ENCODE measurements at regions not wholly inside any gene's neighbourhood (a gene's known extent, or its start where the extent isn't known, plus 50 kb on each side); places are given as distances from the start of the nearest gene placed in this dataset.
"Not testable (repeated sequence)": the region's sequence is repeated elsewhere in the genome, so short reads cannot be mapped to it uniquely, and the experiment has no call there.

GRCh38 chr2:217361483-217361880 lies 501.6 kb upstream of the TNP1 start:
- DNase-seq = no peak

- no peak for DNase-seq
Measured at GRCh38 chr2:217360781-217361482, 501.1 kb upstream of the TNP1 start.

- no peak for DNase-seq
Measured at GRCh38 chr2:217360111-217360510, 500.2 kb upstream of the TNP1 start.

GRCh38 chr2:217357886-217358620 lies 498.2 kb upstream of the TNP1 start:
- DNase-seq = no peak

- no peak for DNase-seq
Measured at GRCh38 chr2:217356781-217357180, 496.9 kb upstream of the TNP1 start.

GRCh38 chr2:217356142-217356541 lies 496.3 kb upstream of the TNP1 start:
- no peak for DNase-seq

GRCh38 chr2:217353591-217353990 lies 493.7 kb upstream of the TNP1 start:
- DNase-seq = no peak

- no peak for DNase-seq
Measured at GRCh38 chr2:217351378-217351777, 491.5 kb upstream of the TNP1 start.

- DNase-seq = no peak
Measured at GRCh38 chr2:217349251-217349650, 489.4 kb upstream of the TNP1 start.

- DNase-seq = not testable (repeated sequence)
Measured at GRCh38 chr2:217347630-217348029, 487.8 kb upstream of the TNP1 start.

- DNase-seq = not testable (repeated sequence)
Measured at GRCh38 chr2:217346043-217346442, 486.2 kb upstream of the TNP1 start.

- no peak for DNase-seq
Measured at GRCh38 chr2:217340899-217341298, 481.0 kb upstream of the TNP1 start.

GRCh38 chr2:217340176-217340575 lies 480.3 kb upstream of the TNP1 start:
- DNase-seq = no peak

- DNase-seq = no peak
Measured at GRCh38 chr2:217339753-217340152, 479.9 kb upstream of the TNP1 start.

- DNase-seq = no peak
Measured at GRCh38 chr2:217338306-217338916, 478.5 kb upstream of the TNP1 start.

GRCh38 chr2:217337771-217338170 lies 477.9 kb upstream of the TNP1 start:
- no peak for DNase-seq

- DNase-seq = no peak
Measured at GRCh38 chr2:217336694-217337093, 476.8 kb upstream of the TNP1 start.

- no peak for DNase-seq
Measured at GRCh38 chr2:217335341-217335966, 475.6 kb upstream of the TNP1 start.

GRCh38 chr2:217334561-217334960 lies 474.7 kb upstream of the TNP1 start:
- no peak for DNase-seq

GRCh38 chr2:217332866-217333265 lies 473.0 kb upstream of the TNP1 start:
- DNase-seq = no peak

GRCh38 chr2:217332417-217332791 lies 472.5 kb upstream of the TNP1 start:
- no peak for DNase-seq

GRCh38 chr2:217331523-217332416 lies 471.9 kb upstream of the TNP1 start:
- DNase-seq = no peak

GRCh38 chr2:217330647-217331046 lies 470.8 kb upstream of the TNP1 start:
- DNase-seq = no peak
